A673 (cell line): ENCODE measurements at regions not wholly inside any gene's neighbourhood (a gene's known extent, or its start where the extent isn't known, plus 50 kb on each side); places are given as distances from the start of the nearest gene placed in this dataset.
A peak's percentile ranks its signal among the peaks of the same experiment; 100 is the strongest.
"Not testable (repeated sequence)": the region's sequence is repeated elsewhere in the genome, so short reads cannot be mapped to it uniquely, and the experiment has no call there.

ENCODE experiments used
- BruUV-seq: library from RNA; stranded (reverse); fragments of 400-500 nt; replicated peaks from 2 replicates; lab custom pipeline; 2021; lab: Mats Ljungman, UMichigan
- CTCF ChIA-PET: fragments of 300-600 bp; sonication (Branson Sonifier 250); formaldehyde crosslinking; loops from one replicate; lab custom pipeline; 2022; ENCODE audit warnings: antibody characterized with exemption; lab: Charles Lee
- POLR2A ChIA-PET: fragments of 300-600 bp; sonication (Branson Sonifier 250); formaldehyde crosslinking; loops from one replicate; lab custom pipeline; 2022; ENCODE audit warnings: antibody characterized with exemption; ENCODE audit not compliant: low non-redundant PET; lab: Charles Lee
- DNase-seq: peaks from one replicate; pipeline ENCODE4 v3.0.0-alpha.2; 2015; ENCODE audit warnings: low spot score
- H3K27ac ChIP-seq: fragments of 200-600 bp; sonication (generic); 2 replicates; pipeline ENCODE4 v1.5.1; 2016; ENCODE audit warnings: mixed run types, low read depth, mild to moderate bottlenecking, mixed read lengths, antibody characterized with exemption, low read length; ENCODE audit not compliant: poor library complexity, severe bottlenecking
- H3K27me3 ChIP-seq: fragments of 200-600 bp; sonication (generic); replicated peaks from 2 replicates; pipeline ENCODE4 v1.6.1; 2017; ENCODE audit warnings: mixed run types, low read depth, mild to moderate bottlenecking, mixed read lengths, antibody characterized with exemption, low read length; ENCODE audit not compliant: insufficient read depth, poor library complexity
- H3K36me3 ChIP-seq: fragments of 200-600 bp; sonication (generic); 2 replicates; pipeline ENCODE4 v1.6.1; 2016; ENCODE audit warnings: mixed run types, mild to moderate bottlenecking, mixed read lengths, antibody characterized with exemption, low read length; ENCODE audit not compliant: insufficient read depth, poor library complexity, severe bottlenecking
- H3K4me1 ChIP-seq: fragments of 200-600 bp; sonication (generic); 2 replicates; pipeline ENCODE4 v1.6.1; 2017; ENCODE audit warnings: mixed run types, mild to moderate bottlenecking, mixed read lengths, antibody characterized with exemption, low read length; ENCODE audit not compliant: insufficient read depth, poor library complexity, severe bottlenecking
- H3K4me3 ChIP-seq: fragments of 200-600 bp; sonication (generic); 2 replicates; pipeline ENCODE4 v1.5.1; 2016; ENCODE audit warnings: low read depth, mixed run types, mild to moderate bottlenecking, mixed read lengths, low read length; ENCODE audit not compliant: poor library complexity, severe bottlenecking
- H3K9me3 ChIP-seq: fragments of 200-600 bp; sonication (generic); 2 replicates; pipeline ENCODE4 v1.6.1; 2016; ENCODE audit warnings: mixed run types, low read depth, mild to moderate bottlenecking, mixed read lengths, antibody characterized with exemption, low read length; ENCODE audit not compliant: poor library complexity, severe bottlenecking
- CTCF ChIP-seq: fragments of 300-800, 200-600 bp; sonication (generic); conservative IDR thresholded peaks from 2 replicates; pipeline ENCODE4 v1.5.1; 2017; ENCODE audit warnings: low read depth, mild to moderate bottlenecking, antibody characterized with exemption, low read length, moderate library complexity, mixed read lengths
- EZH2 ChIP-seq: fragments of 200-600 bp; sonication (generic); IDR thresholded peaks from 2 replicates; pipeline ENCODE4 v1.6.1; 2017; ENCODE audit warnings: borderline replicate concordance, low read depth, mild to moderate bottlenecking, mixed read lengths, antibody characterized with exemption, low read length; ENCODE audit not compliant: poor library complexity, severe bottlenecking
- intact Hi-C: fragments of 100-400 bp; cut with micrococcal nuclease; formaldehyde crosslinking; loops from one replicate; pipeline ENCODE4 v1.10.0; 2022; ENCODE audit not compliant: unreplicated experiment

GRCh38 chr3:75604286-75604934, 59.7 kb upstream of the FRG2C start:
- CTCF ChIA-PET, H3K9me3 ChIP-seq: not testable (repeated sequence)

DNA sequence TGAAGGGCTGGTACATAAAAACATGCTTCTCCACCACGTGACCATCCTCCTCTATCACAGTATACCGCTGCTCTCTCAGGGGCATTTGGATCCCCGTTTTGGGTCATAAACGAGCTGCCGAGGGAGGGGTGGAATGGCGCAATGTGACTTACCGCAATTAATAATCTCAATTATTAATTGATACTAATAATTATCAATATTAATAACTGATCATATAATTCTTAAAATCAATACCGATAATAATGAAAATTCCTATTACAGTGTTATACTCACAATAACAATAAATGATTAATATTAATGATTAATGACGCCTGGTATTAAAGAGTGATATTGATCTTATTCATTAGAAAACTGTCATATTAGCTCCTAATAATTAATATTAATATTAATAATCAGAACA, 56.1 kb upstream of the FRG2C start:
- BruUV-seq, intact Hi-C loops, CTCF ChIA-PET: not testable (repeated sequence)

More at GRCh38 chr3:75604286-75604934, 59.7 kb upstream of the FRG2C start:
- 0 out of 2 replicates have a peak, but pooled peaks have one; percentile 11 for TF ChIP-seq CTCF
- H3K4me1 ChIP-seq, H3K27me3 ChIP-seq, intact Hi-C loops, H3K27ac ChIP-seq, POLR2A ChIA-PET, BruUV-seq, DNase-seq, H3K36me3 ChIP-seq, H3K4me3 ChIP-seq: not testable (repeated sequence)

DNA sequence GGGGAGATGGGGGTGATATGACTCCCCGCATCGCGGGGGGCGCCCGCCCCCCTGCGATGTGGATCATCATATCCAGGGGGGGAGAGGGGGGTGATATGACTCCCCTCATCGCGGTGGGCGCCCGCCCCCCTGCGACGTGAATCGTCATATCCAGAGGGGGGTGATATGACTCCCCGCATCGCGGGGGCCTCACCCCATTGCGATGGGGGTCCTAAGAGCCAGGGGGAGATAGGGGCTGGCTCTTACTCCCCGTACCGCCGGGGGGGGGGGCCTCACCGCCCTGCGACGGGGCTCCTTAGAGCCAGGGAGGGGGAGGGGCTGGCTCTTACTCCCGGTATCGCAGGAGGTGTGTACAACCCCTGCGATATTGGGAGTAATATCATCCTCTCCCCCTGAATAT, 54.5 kb upstream of the FRG2C start:
- H3K4me1 ChIP-seq, H3K27ac ChIP-seq, CTCF ChIA-PET, DNase-seq, BruUV-seq, H3K27me3 ChIP-seq, POLR2A ChIA-PET, H3K4me3 ChIP-seq, H3K36me3 ChIP-seq, H3K9me3 ChIP-seq, intact Hi-C loops: not testable (repeated sequence)

More for the DNA sequence above, 56.1 kb upstream of the FRG2C start:
- H3K4me3 ChIP-seq, H3K9me3 ChIP-seq, H3K27ac ChIP-seq, DNase-seq, H3K27me3 ChIP-seq, POLR2A ChIA-PET, H3K4me1 ChIP-seq, H3K36me3 ChIP-seq: not testable (repeated sequence)

DNA sequence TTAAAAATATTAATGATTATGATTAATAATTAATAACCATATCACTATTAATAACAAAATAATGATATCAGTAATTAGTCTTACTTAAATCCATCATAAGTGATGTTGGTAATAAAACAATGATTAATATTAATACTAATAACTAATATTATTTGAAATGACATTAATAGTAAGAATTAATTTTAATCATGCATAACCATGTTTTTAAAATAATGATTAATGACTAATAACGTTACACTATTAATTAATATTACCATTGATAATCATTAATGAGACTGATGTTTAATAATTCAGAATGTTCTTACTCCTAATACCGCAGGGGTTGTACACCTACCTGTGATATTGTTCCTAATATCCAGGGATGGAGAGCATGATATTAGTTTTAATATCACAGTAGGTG, 53.4 kb upstream of the FRG2C start:
- H3K9me3 ChIP-seq = no peaks in the 10 kb centered on the region
- no peak overlapping the region for H3K4me3 ChIP-seq
- TF ChIP-seq EZH2 (no peak), CTCF (no peak)
- intact Hi-C loops = no loop called here
- no peak for DNase-seq
- no TSS peak for BruUV-seq
- H3K36me3 ChIP-seq = no peaks in the 10 kb centered on the region
- ChIA-PET POLR2A (no interaction called here), CTCF (no interaction called here)
- no peaks in the 10 kb centered on the region for H3K4me1 ChIP-seq
- H3K27me3 ChIP-seq = no peaks in the 10 kb centered on the region
- H3K27ac ChIP-seq = no peak overlapping the region

- H3K4me1 ChIP-seq, H3K27ac ChIP-seq, intact Hi-C loops, H3K36me3 ChIP-seq, DNase-seq, H3K9me3 ChIP-seq, H3K4me3 ChIP-seq, H3K27me3 ChIP-seq, BruUV-seq, CTCF ChIA-PET, POLR2A ChIA-PET: not testable (repeated sequence)
Measured at GRCh38 chr3:75611724-75612460, 52.2 kb upstream of the FRG2C start.
